Colon (tissue), 2 donors: ENCODE measurements at regions not wholly inside any gene's neighbourhood (a gene's known extent, or its start where the extent isn't known, plus 50 kb on each side); places are given as distances from the start of the nearest gene placed in this dataset.
"Not testable (repeated sequence)": the region's sequence is repeated elsewhere in the genome, so short reads cannot be mapped to it uniquely, and the experiment has no call there.

Experiments used
- FAIRE-seq: peaks from 2 replicates; lab custom pipeline; 2012; peaks lifted over from hg19 to GRCh38; lab: Jason Lieb, UNC
- donor health status: control.
- donor health status: control.

GRCh38 chr4:120299631-120300030 is 233.0 kb upstream of the MAD2L1 start:
- FAIRE-seq = no peak

GRCh38 chr4:120293341-120293740 is 226.7 kb upstream of the MAD2L1 start:
- FAIRE-seq = no peak

GRCh38 chr4:120291541-120291940 is 224.9 kb upstream of the MAD2L1 start:
- FAIRE-seq = no peak

GRCh38 chr4:120290553-120290952 is 223.9 kb upstream of the MAD2L1 start:
- peak; percentile 10 for FAIRE-seq

- FAIRE-seq = no peak
Observed at GRCh38 chr4:120286813-120287212, 220.2 kb upstream of the MAD2L1 start.

- no peak for FAIRE-seq
Observed at GRCh38 chr4:120281581-120281980, 214.9 kb upstream of the MAD2L1 start.

DNA sequence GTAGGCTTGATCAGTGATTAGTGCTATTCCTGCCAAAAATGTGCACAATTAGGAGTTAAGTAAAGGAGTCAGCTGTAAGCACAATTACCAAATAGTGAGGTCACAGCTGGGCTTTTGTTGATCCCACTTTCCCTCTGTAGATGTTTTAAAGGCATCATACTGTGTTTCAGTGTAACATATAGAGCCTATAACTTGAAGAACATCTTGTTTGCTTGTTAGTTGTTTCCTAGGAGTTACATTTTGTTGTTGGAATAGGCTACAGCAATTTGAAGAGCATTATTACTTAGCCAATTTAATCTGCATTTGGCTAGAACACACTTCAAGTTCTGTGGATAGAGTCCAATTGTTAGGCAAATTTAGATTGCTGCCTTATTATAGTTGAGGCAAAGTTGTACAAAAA is 210.7 kb upstream of the MAD2L1 start:
- no peak for FAIRE-seq

- FAIRE-seq = no peak
Observed at GRCh38 chr4:120266602-120267001, 200.0 kb upstream of the MAD2L1 start.

DNA sequence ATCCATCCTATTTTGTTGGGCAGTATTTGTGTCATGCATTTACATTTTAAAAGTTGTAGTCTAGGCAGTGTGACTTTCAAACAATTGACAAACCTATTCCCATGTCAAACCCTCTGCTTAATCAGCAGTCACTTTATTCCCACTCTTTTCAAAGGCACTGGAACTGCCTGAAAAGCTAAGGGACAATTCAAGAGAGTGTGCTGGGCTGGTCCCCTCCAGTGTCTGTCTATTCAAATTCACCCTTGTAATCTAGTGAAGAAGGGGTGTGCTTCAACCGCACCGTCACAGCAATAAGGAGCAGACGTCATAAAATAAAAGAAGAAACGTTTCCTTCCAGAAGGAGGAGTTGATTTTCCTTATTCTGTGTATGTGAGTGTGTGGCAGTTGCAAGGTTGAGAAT is 197.0 kb upstream of the MAD2L1 start:
- no peak for FAIRE-seq

GRCh38 chr4:120261117-120261516 is 194.5 kb upstream of the MAD2L1 start:
- FAIRE-seq = no peak

- not testable (repeated sequence) for FAIRE-seq
Observed at GRCh38 chr4:120256112-120256775, 189.6 kb upstream of the MAD2L1 start.

DNA sequence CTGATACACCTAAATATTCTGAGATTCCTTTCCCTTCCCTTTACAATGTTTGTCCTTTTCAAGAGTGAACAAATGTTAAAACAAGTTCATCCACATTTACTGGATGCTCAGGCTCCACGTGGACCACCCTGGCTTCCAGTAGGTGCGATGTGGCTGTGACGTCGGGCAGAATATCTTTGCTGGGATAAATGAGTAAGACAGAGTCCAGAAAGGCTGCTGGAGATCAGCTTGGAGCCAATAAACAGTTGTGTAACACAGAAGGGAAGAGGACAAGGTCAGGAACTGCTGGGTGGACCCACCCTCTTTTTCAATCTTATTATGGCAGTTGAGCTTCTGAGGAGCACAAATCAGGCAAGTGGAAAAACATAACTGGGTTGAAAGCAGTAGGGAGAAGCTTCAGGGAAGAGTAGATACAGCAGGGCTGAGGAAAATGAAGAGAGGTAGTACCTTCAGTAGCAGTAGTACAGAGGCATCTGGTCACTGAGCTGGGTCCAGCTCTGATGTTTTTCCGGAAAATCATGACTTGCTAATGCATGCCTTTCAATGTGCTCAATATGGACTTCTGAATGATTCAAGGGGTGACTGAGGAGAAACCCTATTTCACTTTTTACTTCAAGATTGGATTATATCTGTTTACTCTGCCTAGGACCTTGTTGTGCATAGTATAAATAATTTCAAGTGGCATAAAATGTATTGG is 171.8 kb upstream of the MAD2L1 start:
- no peak for FAIRE-seq

DNA sequence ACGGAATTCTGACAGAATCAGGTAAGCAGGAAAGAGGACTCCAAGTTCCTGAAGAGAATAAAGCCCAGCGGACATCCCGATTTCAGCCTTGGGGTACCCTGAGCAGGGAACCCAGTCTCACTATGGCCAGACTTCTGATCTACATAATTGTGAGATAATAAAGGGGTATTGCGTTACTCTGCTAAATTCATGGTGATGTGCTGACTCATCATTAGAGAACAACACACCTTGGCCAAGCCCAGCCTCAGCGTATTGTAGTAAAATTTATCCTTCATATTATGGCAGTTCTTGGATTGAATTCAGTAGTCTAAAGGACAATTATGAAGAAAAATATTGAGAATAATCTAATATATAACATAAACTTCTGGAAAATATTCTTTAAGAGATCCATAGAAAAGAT is 170.2 kb upstream of the MAD2L1 start:
- no peak for FAIRE-seq

- no peak for FAIRE-seq
Observed at GRCh38 chr4:120232050-120232449, 165.4 kb upstream of the MAD2L1 start.

DNA sequence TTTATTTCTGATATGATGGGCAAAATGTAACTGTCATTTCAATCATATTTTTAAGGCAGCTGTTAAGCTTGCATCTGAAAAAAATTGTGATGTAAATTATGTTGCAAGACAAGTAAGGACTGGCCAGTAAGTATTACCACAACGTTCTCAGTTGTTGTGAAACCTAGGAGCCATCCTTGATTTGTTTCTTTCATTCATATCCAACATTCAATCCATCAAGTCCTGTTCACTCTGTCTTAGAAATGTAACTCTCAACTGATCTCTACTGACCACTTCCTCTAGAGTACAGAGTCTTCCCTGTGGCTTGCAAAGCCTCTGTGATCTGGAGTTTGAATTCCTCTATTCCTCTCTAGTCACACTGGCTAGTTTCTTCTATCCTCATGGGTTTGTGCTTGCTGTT is 161.4 kb upstream of the MAD2L1 start:
- no peak for FAIRE-seq

GRCh38 chr4:120227554-120227953 is 160.9 kb upstream of the MAD2L1 start:
- FAIRE-seq = no peak

DNA sequence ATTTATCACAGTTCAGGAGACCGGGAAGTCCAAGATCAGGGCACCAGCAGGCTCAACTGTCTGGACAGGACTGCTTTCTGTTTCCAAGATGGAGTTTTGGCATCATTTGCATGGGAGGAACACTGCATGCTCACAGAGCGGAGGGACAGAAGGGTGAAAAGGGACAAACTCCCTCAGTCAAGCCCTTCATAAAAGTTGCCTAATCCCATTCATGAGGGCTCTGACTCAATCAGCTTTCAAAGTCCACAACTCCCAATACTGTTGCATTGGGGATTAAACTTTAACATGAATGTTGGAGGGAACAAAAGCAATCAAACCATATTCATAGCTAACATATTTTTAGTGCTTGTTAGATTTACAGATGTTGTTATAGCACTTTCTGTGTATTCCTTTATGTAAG is 158.9 kb upstream of the MAD2L1 start:
- no peak for FAIRE-seq

- peak; percentile 28 for FAIRE-seq
Observed at GRCh38 chr4:120218981-120219380, 152.3 kb upstream of the MAD2L1 start.

GRCh38 chr4:120215350-120215749 is 148.7 kb upstream of the MAD2L1 start:
- FAIRE-seq = no peak

- FAIRE-seq = no peak
Observed at GRCh38 chr4:120211408-120212015, 144.9 kb upstream of the MAD2L1 start.

DNA sequence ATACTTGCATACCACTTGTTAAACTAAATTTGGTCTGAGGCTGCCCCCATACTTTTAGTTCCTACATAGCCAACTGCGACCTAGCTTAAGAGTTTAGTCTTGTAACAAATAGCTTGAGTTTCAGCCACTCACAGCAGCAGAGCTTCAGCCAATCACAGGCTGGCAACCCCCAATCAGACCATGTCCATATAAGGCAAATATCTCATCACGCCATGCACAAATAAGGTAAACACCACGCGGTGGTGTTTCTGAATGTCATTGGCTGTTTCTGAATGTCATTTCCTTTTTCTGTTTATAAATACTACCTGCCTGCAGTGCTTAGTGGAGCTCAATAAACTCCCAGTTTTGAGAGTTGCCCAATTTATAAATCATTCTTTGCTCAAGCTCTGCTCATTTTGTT is 143.1 kb upstream of the MAD2L1 start:
- no peak for FAIRE-seq

- FAIRE-seq = no peak
Observed at GRCh38 chr4:120207021-120207420, 140.4 kb upstream of the MAD2L1 start.

- no peak for FAIRE-seq
Observed at GRCh38 chr4:120202222-120202621, 135.6 kb upstream of the MAD2L1 start.
